ENCODE measurements at regions not wholly inside any gene's neighbourhood (a gene's known extent, or its start where the extent isn't known, plus 50 kb on each side); places are given as distances from the start of the nearest gene placed in this dataset.

DNA sequence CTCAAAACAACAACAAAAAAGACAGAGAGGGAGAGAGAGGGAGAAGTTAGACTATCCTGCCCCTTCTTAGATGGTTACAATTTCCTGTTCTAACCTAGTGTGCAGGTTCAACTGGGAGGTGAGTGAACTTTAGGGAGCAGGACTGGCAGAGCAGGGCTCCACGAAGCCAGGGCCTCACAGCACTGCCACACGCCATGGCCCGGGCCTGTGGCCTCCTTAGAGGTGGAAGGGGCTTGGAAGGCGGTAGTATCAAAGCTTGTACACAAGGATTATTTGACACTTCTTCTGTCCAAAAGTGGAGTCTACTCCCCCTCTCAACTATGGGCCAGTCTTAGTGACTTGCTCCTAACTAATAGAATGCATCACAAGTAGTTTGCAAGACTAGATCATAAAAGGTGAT, 62.9 kb upstream of the TMEM72 start (continued):
- TF ChIP-seq, protein P1, sequence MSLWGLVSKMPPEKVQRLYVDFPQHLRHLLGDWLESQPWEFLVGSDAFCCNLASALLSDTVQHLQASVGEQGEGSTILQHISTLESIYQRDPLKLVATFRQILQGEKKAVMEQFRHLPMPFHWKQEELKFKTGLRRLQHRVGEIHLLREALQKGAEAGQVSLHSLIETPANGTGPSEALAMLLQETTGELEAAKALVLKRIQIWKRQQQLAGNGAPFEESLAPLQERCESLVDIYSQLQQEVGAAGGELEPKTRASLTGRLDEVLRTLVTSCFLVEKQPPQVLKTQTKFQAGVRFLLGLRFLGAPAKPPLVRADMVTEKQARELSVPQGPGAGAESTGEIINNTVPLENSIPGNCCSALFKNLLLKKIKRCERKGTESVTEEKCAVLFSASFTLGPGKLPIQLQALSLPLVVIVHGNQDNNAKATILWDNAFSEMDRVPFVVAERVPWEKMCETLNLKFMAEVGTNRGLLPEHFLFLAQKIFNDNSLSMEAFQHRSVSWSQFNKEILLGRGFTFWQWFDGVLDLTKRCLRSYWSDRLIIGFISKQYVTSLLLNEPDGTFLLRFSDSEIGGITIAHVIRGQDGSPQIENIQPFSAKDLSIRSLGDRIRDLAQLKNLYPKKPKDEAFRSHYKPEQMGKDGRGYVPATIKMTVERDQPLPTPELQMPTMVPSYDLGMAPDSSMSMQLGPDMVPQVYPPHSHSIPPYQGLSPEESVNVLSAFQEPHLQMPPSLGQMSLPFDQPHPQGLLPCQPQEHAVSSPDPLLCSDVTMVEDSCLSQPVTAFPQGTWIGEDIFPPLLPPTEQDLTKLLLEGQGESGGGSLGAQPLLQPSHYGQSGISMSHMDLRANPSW (CRISPR knock-in tag; conservative IDR thresholded peaks at IDR 0.05; ENCODE audit: low read depth) = no peak

DNA sequence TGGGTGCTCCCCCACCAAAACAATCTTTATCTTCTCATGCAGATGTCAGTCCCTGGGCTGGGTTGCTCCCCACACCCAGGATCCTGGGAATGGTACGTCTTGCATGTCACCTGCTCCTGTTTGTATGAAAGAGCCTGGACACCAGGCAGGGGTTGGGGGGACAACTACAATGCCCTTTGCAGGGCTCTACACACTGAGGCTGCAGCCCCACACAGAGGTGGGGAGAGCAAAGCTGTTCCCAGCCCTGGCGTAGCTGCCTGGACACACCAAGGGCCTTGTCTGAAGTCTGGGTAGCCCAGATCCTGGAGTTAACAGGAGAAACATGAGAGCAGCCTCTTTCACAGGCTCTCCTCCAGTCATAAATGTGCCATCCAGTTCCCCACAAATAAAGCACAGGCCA, 61.2 kb upstream of the TMEM72 start:
- Mint-ChIP-seq H3K4me1 (peaks cover 9% of the 10 kb centered on the region; the same call in 1 of the 2 replicates), H3K4me3 (no peak overlapping the region)
- CTCF ChIA-PET = no interaction called here

GRCh38 chr10:44850356-44850934, 60.7 kb upstream of the TMEM72 start:
- H3K4me3 Mint-ChIP-seq = no peak overlapping the region
- DNase-seq (ENCODE audit: low spot score) = no peak
- H3K27ac Mint-ChIP-seq = no peak overlapping the region
- H3K4me1 Mint-ChIP-seq = peaks cover 9% of the 10 kb centered on the region
- ChIA-PET POLR2A (no interaction called here), CTCF (no interaction called here)
- H3K9me3 Mint-ChIP-seq = peaks cover 8% of the 10 kb centered on the region
- no peaks in the 10 kb centered on the region for H3K36me3 Mint-ChIP-seq
- peaks cover 11% of the 10 kb centered on the region for H3K27me3 Mint-ChIP-seq (ENCODE audit: low read depth)
- ATAC-seq = no peak
- TF ChIP-seq RELA (CRISPR knock-in tag; IDR thresholded peaks at IDR 0.05; ENCODE audit: borderline replicate concordance) (no peak), ZNF219 (CRISPR knock-in tag; IDR thresholded peaks at IDR 0.05; ENCODE audit: borderline replicate concordance) (no peak), GABPB1 (CRISPR knock-in tag; IDR thresholded peaks at IDR 0.05) (no peak), CREB1 (CRISPR knock-in tag; IDR thresholded peaks at IDR 0.05) (no peak), EMX1 (CRISPR knock-in tag; IDR thresholded peaks at IDR 0.05) (no peak), NFE2L1 (CRISPR knock-in tag; IDR thresholded peaks at IDR 0.05) (no peak), ZBTB21 (CRISPR knock-in tag; IDR thresholded peaks at IDR 0.05; ENCODE audit: borderline replicate concordance) (no peak), ZNF423 (CRISPR knock-in tag; IDR thresholded peaks at IDR 0.05) (no peak), NFATC4 (CRISPR knock-in tag; IDR thresholded peaks at IDR 0.05) (no peak), CBFB (CRISPR knock-in tag; IDR thresholded peaks at IDR 0.05; ENCODE audit: low read depth) (no peak), GRHL2 (CRISPR knock-in tag; IDR thresholded peaks at IDR 0.05; ENCODE audit: insufficient replicate concordance, severe bottlenecking) (no peak)
- TF ChIP-seq, protein P2, sequence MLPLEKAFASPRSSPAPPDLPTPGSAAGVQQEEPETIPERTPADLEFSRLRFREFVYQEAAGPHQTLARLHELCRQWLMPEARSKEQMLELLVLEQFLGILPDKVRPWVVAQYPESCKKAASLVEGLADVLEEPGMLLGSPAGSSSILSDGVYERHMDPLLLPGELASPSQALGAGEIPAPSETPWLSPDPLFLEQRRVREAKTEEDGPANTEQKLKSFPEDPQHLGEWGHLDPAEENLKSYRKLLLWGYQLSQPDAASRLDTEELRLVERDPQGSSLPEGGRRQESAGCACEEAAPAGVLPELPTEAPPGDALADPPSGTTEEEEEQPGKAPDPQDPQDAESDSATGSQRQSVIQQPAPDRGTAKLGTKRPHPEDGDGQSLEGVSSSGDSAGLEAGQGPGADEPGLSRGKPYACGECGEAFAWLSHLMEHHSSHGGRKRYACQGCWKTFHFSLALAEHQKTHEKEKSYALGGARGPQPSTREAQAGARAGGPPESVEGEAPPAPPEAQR (CRISPR knock-in tag; IDR thresholded peaks at IDR 0.05) = no peak
- TF ChIP-seq, protein P3, sequence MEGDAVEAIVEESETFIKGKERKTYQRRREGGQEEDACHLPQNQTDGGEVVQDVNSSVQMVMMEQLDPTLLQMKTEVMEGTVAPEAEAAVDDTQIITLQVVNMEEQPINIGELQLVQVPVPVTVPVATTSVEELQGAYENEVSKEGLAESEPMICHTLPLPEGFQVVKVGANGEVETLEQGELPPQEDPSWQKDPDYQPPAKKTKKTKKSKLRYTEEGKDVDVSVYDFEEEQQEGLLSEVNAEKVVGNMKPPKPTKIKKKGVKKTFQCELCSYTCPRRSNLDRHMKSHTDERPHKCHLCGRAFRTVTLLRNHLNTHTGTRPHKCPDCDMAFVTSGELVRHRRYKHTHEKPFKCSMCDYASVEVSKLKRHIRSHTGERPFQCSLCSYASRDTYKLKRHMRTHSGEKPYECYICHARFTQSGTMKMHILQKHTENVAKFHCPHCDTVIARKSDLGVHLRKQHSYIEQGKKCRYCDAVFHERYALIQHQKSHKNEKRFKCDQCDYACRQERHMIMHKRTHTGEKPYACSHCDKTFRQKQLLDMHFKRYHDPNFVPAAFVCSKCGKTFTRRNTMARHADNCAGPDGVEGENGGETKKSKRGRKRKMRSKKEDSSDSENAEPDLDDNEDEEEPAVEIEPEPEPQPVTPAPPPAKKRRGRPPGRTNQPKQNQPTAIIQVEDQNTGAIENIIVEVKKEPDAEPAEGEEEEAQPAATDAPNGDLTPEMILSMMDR (IDR thresholded peaks at IDR 0.05) = no peak
- TF ChIP-seq, protein P4, sequence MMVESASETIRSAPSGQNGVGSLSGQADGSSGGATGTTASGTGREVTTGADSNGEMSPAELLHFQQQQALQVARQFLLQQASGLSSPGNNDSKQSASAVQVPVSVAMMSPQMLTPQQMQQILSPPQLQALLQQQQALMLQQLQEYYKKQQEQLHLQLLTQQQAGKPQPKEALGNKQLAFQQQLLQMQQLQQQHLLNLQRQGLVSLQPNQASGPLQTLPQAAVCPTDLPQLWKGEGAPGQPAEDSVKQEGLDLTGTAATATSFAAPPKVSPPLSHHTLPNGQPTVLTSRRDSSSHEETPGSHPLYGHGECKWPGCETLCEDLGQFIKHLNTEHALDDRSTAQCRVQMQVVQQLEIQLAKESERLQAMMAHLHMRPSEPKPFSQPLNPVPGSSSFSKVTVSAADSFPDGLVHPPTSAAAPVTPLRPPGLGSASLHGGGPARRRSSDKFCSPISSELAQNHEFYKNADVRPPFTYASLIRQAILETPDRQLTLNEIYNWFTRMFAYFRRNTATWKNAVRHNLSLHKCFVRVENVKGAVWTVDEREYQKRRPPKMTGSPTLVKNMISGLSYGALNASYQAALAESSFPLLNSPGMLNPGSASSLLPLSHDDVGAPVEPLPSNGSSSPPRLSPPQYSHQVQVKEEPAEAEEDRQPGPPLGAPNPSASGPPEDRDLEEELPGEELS (CRISPR knock-in tag; IDR thresholded peaks at IDR 0.05) = no peak

More for the DNA sequence above, 61.2 kb upstream of the TMEM72 start:
- DNase-seq (ENCODE audit: low spot score) (no peak), ATAC-seq (no peak)
- H3K36me3 Mint-ChIP-seq = no peaks in the 10 kb centered on the region
- TF ChIP-seq ETV6 (CRISPR knock-in tag; IDR thresholded peaks at IDR 0.05) = no peak
- TF ChIP-seq ZNF232 (CRISPR knock-in tag; IDR thresholded peaks at IDR 0.05) = no peak
- TF ChIP-seq, protein P5, sequence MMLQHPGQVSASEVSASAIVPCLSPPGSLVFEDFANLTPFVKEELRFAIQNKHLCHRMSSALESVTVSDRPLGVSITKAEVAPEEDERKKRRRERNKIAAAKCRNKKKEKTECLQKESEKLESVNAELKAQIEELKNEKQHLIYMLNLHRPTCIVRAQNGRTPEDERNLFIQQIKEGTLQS (CRISPR knock-in tag; conservative IDR thresholded peaks at IDR 0.05) = no peak
- TF ChIP-seq, protein P6, sequence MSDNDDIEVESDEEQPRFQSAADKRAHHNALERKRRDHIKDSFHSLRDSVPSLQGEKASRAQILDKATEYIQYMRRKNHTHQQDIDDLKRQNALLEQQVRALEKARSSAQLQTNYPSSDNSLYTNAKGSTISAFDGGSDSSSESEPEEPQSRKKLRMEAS (CRISPR knock-in tag; IDR thresholded peaks at IDR 0.05) = no peak
- no peak for TF ChIP-seq ZNF281 (CRISPR knock-in tag; IDR thresholded peaks at IDR 0.05)
- POLR2A ChIA-PET = no interaction called here
- no peak overlapping the region for H3K27ac Mint-ChIP-seq
- peaks cover 8% of the 10 kb centered on the region for H3K9me3 Mint-ChIP-seq
- H3K27me3 Mint-ChIP-seq (ENCODE audit: low read depth) = peaks cover 9% of the 10 kb centered on the region
